Chondrocyte (in vitro differentiated cells): ENCODE measurements at regions not wholly inside any gene's neighbourhood (a gene's known extent, or its start where the extent isn't known, plus 50 kb on each side); places are given as distances from the start of the nearest gene placed in this dataset.

ENCODE experiments used
- DNase-seq: peaks from one replicate; pipeline ENCODE4 v3.0.0; 2021; ENCODE audit warnings: mixed read lengths, low spot score
- H3K27ac Mint-ChIP-seq: one replicate; pipeline ENCODE4 v1.8.0; 2021; ENCODE audit warnings: mild to moderate bottlenecking, moderate library complexity, mixed read lengths; ENCODE audit not compliant: unreplicated experiment
- H3K27me3 Mint-ChIP-seq: 2 replicates; pipeline ENCODE4 v1.8.0; 2021; ENCODE audit warnings: low read depth, mixed read lengths
- H3K36me3 Mint-ChIP-seq: 2 replicates; pipeline ENCODE4 v1.8.0; 2021; ENCODE audit warnings: low read depth, mixed read lengths
- H3K4me1 Mint-ChIP-seq: 2 replicates; pipeline ENCODE4 v1.8.0; 2021; ENCODE audit warnings: low read depth, mild to moderate bottlenecking, mixed read lengths
- H3K4me3 Mint-ChIP-seq: one replicate; pipeline ENCODE4 v1.8.0; 2021; ENCODE audit warnings: mild to moderate bottlenecking, moderate library complexity, mixed read lengths; ENCODE audit not compliant: unreplicated experiment
- H3K9me3 Mint-ChIP-seq: 2 replicates; pipeline ENCODE4 v1.8.0; 2021; ENCODE audit warnings: low read depth, mixed read lengths
- CTCF ChIP-seq: fragments of 200-600 bp; sonication (generic); IDR thresholded peaks from 2 replicates; pipeline ENCODE4 v1.5.0; 2021; ENCODE audit warnings: antibody characterized with exemption, mild to moderate bottlenecking, moderate library complexity

- Mint-ChIP-seq H3K36me3 (no peaks in the 10 kb centered on the region), H3K4me3 (no peak overlapping the region), H3K27ac (no peak overlapping the region), H3K27me3 (peaks cover 4% of the 10 kb centered on the region), H3K4me1 (no peaks in the 10 kb centered on the region), H3K9me3 (no peaks in the 10 kb centered on the region)
- DNase-seq, result no peak
- no peak for TF ChIP-seq CTCF
Measured at GRCh38 chr5:35370871-35371270, 140.6 kb upstream of the PRLR start.

- Mint-ChIP-seq H3K9me3 (no peaks in the 10 kb centered on the region), H3K4me3 (no peak overlapping the region), H3K27ac (no peak overlapping the region), H3K4me1 (no peaks in the 10 kb centered on the region), H3K27me3 (peaks cover 2% of the 10 kb centered on the region), H3K36me3 (no peaks in the 10 kb centered on the region)
- DNase-seq, result no peak
- no peak for TF ChIP-seq CTCF
Measured at GRCh38 chr5:35369965-35370790, 139.9 kb upstream of the PRLR start.

- H3K27ac Mint-ChIP-seq, result no peak overlapping the region
- H3K36me3 Mint-ChIP-seq, result no peaks in the 10 kb centered on the region
- DNase-seq, result no peak
- peaks cover 6% of the 10 kb centered on the region for H3K27me3 Mint-ChIP-seq
- TF ChIP-seq CTCF, result no peak
- no peaks in the 10 kb centered on the region for H3K9me3 Mint-ChIP-seq
- no peaks in the 10 kb centered on the region for H3K4me1 Mint-ChIP-seq
- H3K4me3 Mint-ChIP-seq, result no peak overlapping the region
Measured at GRCh38 chr5:35367526-35367925, 137.2 kb upstream of the PRLR start.

GRCh38 chr5:35365758-35366157 lies 135.5 kb upstream of the PRLR start:
- Mint-ChIP-seq H3K4me3 (no peak overlapping the region), H3K36me3 (no peaks in the 10 kb centered on the region), H3K9me3 (no peaks in the 10 kb centered on the region), H3K27me3 (peaks cover 11% of the 10 kb centered on the region), H3K27ac (no peak overlapping the region), H3K4me1 (no peaks in the 10 kb centered on the region)
- no peak for DNase-seq
- TF ChIP-seq CTCF, result no peak

- Mint-ChIP-seq H3K36me3 (peaks cover 2% of the 10 kb centered on the region), H3K9me3 (no peaks in the 10 kb centered on the region), H3K27ac (no peak overlapping the region), H3K27me3 (peaks cover 15% of the 10 kb centered on the region), H3K4me1 (no peaks in the 10 kb centered on the region), H3K4me3 (no peak overlapping the region)
- no peak for DNase-seq
- TF ChIP-seq CTCF, result no peak
Measured at GRCh38 chr5:35364350-35364749, 134.1 kb upstream of the PRLR start.
